Activated B cell treated with CpG ODN at 0.5 μM for 24 hours (primary cell): ENCODE measurements at regions not wholly inside any gene's neighbourhood (a gene's known extent, or its start where the extent isn't known, plus 50 kb on each side); places are given as distances from the start of the nearest gene placed in this dataset.

Experiments
- ATAC-seq: fragments of 200-7000 bp; cut with Tn5 transposase; one replicate; pipeline ENCODE4 v1.10.0; 2021; ENCODE audit warnings: low read depth, mild to moderate bottlenecking, moderate library complexity
- CTCF ChIA-PET: fragments of 350-600 bp; sonication (Branson Sonifier 250); formaldehyde crosslinking; loops from one replicate; lab custom pipeline; 2021; ENCODE audit warnings: antibody characterized with exemption; lab: Charles Lee
- POLR2A ChIA-PET: fragments of 350-600 bp; sonication (Branson Sonifier 250); formaldehyde crosslinking; loops from one replicate; lab custom pipeline; 2021; ENCODE audit warnings: antibody characterized with exemption; lab: Charles Lee
- DNase-seq: peaks from one replicate; pipeline ENCODE4 v3.0.0; 2022
- H3K27ac Mint-ChIP-seq: one replicate; pipeline ENCODE4 v1.8.0; 2020; ENCODE audit warnings: mixed read lengths
- H3K27me3 Mint-ChIP-seq: one replicate; pipeline ENCODE4 v1.8.0; 2021; ENCODE audit warnings: mixed read lengths
- H3K36me3 Mint-ChIP-seq: one replicate; pipeline ENCODE4 v1.8.0; 2021; ENCODE audit warnings: low read depth, mixed read lengths
- H3K4me1 Mint-ChIP-seq: one replicate; pipeline ENCODE4 v1.8.0; 2021; ENCODE audit warnings: mixed read lengths
- H3K4me3 Mint-ChIP-seq: one replicate; pipeline ENCODE4 v1.8.0; 2020; ENCODE audit warnings: mild to moderate bottlenecking, mixed read lengths
- H3K9me3 Mint-ChIP-seq: one replicate; pipeline ENCODE4 v1.8.0; 2020; ENCODE audit warnings: mixed read lengths
- CTCF ChIP-seq: fragments of 200-600 bp; IDR thresholded peaks from one replicate; pipeline ENCODE4 v1.8.0; 2022; ENCODE audit warnings: antibody characterized with exemption, mild to moderate bottlenecking
- intact Hi-C: fragments of 100-400 bp; cut with micrococcal nuclease; formaldehyde crosslinking; loops from one replicate; pipeline ENCODE4 v1.15.1; 2024

GRCh38 chr16:66304961-66305360 is 61.5 kb upstream of the CDH5 start:
- H3K9me3 Mint-ChIP-seq = peaks cover 2% of the 10 kb centered on the region
- no peak overlapping the region for H3K27ac Mint-ChIP-seq
- no peak overlapping the region for H3K4me3 Mint-ChIP-seq
- CTCF ChIA-PET = no interaction called here
- TF ChIP-seq CTCF = no peak
- no peak for DNase-seq
- H3K4me1 Mint-ChIP-seq = no peaks in the 10 kb centered on the region
- POLR2A ChIA-PET = no interaction called here
- peaks cover 11% of the 10 kb centered on the region for H3K27me3 Mint-ChIP-seq
- no peaks in the 10 kb centered on the region for H3K36me3 Mint-ChIP-seq
- ATAC-seq = no peak
- intact Hi-C loops = no loop called here

- DNase-seq (no peak), ATAC-seq (no peak)
- TF ChIP-seq CTCF = no peak
- no peaks in the 10 kb centered on the region for H3K4me1 Mint-ChIP-seq
- no peaks in the 10 kb centered on the region for H3K36me3 Mint-ChIP-seq
- POLR2A ChIA-PET = no interaction called here
- CTCF ChIA-PET = no interaction called here
- intact Hi-C loops = no loop called here
- H3K27ac Mint-ChIP-seq = no peak overlapping the region
- peaks cover 9% of the 10 kb centered on the region for H3K27me3 Mint-ChIP-seq
- no peak overlapping the region for H3K4me3 Mint-ChIP-seq
- peaks cover 4% of the 10 kb centered on the region for H3K9me3 Mint-ChIP-seq
These were observed 62.3 kb upstream of the CDH5 start for GRCh38 chr16:66304151-66304550.

DNA sequence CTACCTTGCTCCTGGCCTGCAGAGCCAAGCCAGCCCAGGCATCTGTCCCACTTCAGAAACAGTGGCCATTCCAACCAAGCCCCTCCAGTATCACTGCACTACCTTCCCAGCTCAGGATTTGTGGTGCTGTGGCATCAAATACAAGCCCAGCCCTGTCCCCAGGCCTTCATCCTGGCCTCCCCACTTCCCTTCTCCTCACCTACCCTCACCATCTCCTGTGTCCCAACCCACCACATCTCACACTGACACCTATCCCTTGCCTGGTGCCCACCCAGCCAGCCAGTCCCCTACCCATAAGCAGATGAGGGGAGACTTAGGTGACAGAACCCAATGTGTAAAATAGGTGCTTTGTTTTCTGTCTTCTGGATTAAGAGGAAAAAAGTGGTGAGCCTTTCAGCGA is 66.0 kb upstream of the CDH5 start:
- ChIA-PET CTCF (no interaction called here), POLR2A (no interaction called here)
- DNase-seq = no peak
- no peak for ATAC-seq
- Mint-ChIP-seq H3K4me1 (no peaks in the 10 kb centered on the region), H3K4me3 (no peak overlapping the region), H3K27ac (no peak overlapping the region), H3K27me3 (peaks cover 2% of the 10 kb centered on the region), H3K36me3 (no peaks in the 10 kb centered on the region), H3K9me3 (peaks cover 6% of the 10 kb centered on the region)
- intact Hi-C loops = no loop called here
- TF ChIP-seq CTCF = no peak

GRCh38 chr16:66300037-66300436 is 66.5 kb upstream of the CDH5 start:
- no peak for TF ChIP-seq CTCF

DNA sequence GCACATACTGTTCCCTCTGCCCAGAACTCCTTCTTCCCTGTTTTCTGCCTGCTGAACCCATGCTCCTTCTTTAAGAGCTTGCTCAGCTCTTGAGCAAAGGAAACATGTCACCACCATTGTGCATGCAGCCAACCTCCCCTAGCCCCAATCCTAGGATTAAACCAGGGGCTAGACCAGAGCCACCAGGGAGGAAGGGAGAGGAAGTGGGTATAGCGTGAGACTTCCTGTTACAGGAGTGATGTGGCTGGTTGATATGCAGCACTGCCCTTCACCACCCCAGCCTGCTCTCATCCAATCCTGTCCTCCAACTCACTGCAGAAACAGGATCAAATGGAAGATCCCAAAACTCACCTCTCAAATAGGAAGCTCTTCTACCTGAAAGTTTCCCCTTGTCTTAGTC is 67.1 kb upstream of the CDH5 start:
- H3K27ac Mint-ChIP-seq = no peak overlapping the region
- DNase-seq (no peak), ATAC-seq (no peak)
- no peak overlapping the region for H3K4me3 Mint-ChIP-seq
- intact Hi-C loops = no loop called here
- CTCF ChIA-PET = no interaction called here
- POLR2A ChIA-PET = no interaction called here
- no peak for TF ChIP-seq CTCF
- no peaks in the 10 kb centered on the region for H3K36me3 Mint-ChIP-seq
- peaks cover 2% of the 10 kb centered on the region for H3K27me3 Mint-ChIP-seq
- H3K4me1 Mint-ChIP-seq = no peaks in the 10 kb centered on the region
- peaks cover 6% of the 10 kb centered on the region for H3K9me3 Mint-ChIP-seq

More at GRCh38 chr16:66300037-66300436, 66.5 kb upstream of the CDH5 start:
- ChIA-PET CTCF (no interaction called here), POLR2A (no interaction called here)
- intact Hi-C loops = no loop called here
- Mint-ChIP-seq H3K27me3 (peaks cover 2% of the 10 kb centered on the region), H3K36me3 (no peaks in the 10 kb centered on the region), H3K4me1 (no peaks in the 10 kb centered on the region), H3K9me3 (peaks cover 6% of the 10 kb centered on the region), H3K4me3 (no peak overlapping the region), H3K27ac (no peak overlapping the region)
- DNase-seq (no peak), ATAC-seq (no peak)
